Fibroblast of villous mesenchyme (primary cell): ENCODE measurements at regions not wholly inside any gene's neighbourhood (a gene's known extent, or its start where the extent isn't known, plus 50 kb on each side); places are given as distances from the start of the nearest gene placed in this dataset.
"Not testable (repeated sequence)": the region's sequence is repeated elsewhere in the genome, so short reads cannot be mapped to it uniquely, and the experiment has no call there.

Experiments used
- DNase-seq: peaks from one replicate; pipeline ENCODE4 v3.0.0-alpha.2; 2010; ENCODE audit warnings: low read depth
- H3K4me3 ChIP-seq: 2 replicates; pipeline ENCODE4 v1.5.1; 2011; ENCODE audit warnings: low read depth, mild to moderate bottlenecking, low read length
- CTCF ChIP-seq: IDR thresholded peaks from 2 replicates; pipeline ENCODE4 v1.5.1; 2012; ENCODE audit warnings: low read depth, mild to moderate bottlenecking, low read length; ENCODE audit not compliant: insufficient read depth

GRCh38 chr6:134663356-134663755 is 286.5 kb downstream of the ALDH8A1 start:
- no peak for TF ChIP-seq CTCF
- no peak for DNase-seq
- H3K4me3 ChIP-seq = no peak overlapping the region

GRCh38 chr6:134662077-134662700 is 287.7 kb downstream of the ALDH8A1 start:
- no peak overlapping the region for H3K4me3 ChIP-seq
- no peak for TF ChIP-seq CTCF
- no peak for DNase-seq

GRCh38 chr6:134659885-134660284 is 290.0 kb downstream of the ALDH8A1 start:
- not testable (repeated sequence) for H3K4me3 ChIP-seq, DNase-seq

GRCh38 chr6:134658596-134658995 is 291.3 kb downstream of the ALDH8A1 start:
- DNase-seq = peak; percentile 82
- no peak overlapping the region for H3K4me3 ChIP-seq
- TF ChIP-seq CTCF = no peak

- H3K4me3 ChIP-seq = no peak overlapping the region
- TF ChIP-seq CTCF = no peak
- peak; percentile 61 for DNase-seq
Observed at GRCh38 chr6:134657751-134658527, 292.0 kb downstream of the ALDH8A1 start.

GRCh38 chr6:134657343-134657742 is 292.6 kb downstream of the ALDH8A1 start:
- no peak for DNase-seq
- no peak for TF ChIP-seq CTCF
- no peak overlapping the region for H3K4me3 ChIP-seq

- DNase-seq = no peak
- no peak overlapping the region for H3K4me3 ChIP-seq
- TF ChIP-seq CTCF = no peak
Observed at GRCh38 chr6:134654751-134655150, 295.1 kb downstream of the ALDH8A1 start.
